ENCODE measurements at regions not wholly inside any gene's neighbourhood (a gene's known extent, or its start where the extent isn't known, plus 50 kb on each side); places are given as distances from the start of the nearest gene placed in this dataset.

GRCh38 chr3:66778777-66779176 is 219.3 kb upstream of the KBTBD8 start:
- ATAC-seq (no peak), DNase-seq (no peak)
- intact Hi-C loops (cut with DNase I) = no loop called here
- H3K9me3 ChIP-seq = peaks cover 0 to 5% (median 0%) of the 10 kb centered on the region in 12 donors
- H3K27me3 ChIP-seq = no peaks in the 10 kb centered on the region
- no peak overlapping the region for H3K4me3 ChIP-seq
- no peaks in the 10 kb centered on the region for H3K4me1 ChIP-seq
- no peaks in the 10 kb centered on the region for H3K36me3 ChIP-seq
- no peak for TF ChIP-seq CTCF (IDR thresholded peaks at IDR 0.05)
- no peak for TF ChIP-seq POLR2A (IDR thresholded peaks at IDR 0.05)
- no peak overlapping the region for H3K27ac ChIP-seq
- WGBS, 4 donors = 91 to 99% (median 93%) methylated on average over 3 of the region's 3 CpGs

- peaks cover 0 to 7% (median 0%) of the 10 kb centered on the region in 12 donors for H3K9me3 ChIP-seq
- WGBS, 4 donors = 86 to 91% (median 88%) methylated on average over 6 of the region's 6 CpGs
- H3K27me3 ChIP-seq = no peaks in the 10 kb centered on the region
- intact Hi-C loops (cut with DNase I) = no loop called here
- ATAC-seq = no peak
- no peaks in the 10 kb centered on the region for H3K36me3 ChIP-seq
- no peaks in the 10 kb centered on the region for H3K4me1 ChIP-seq
- no peak overlapping the region for H3K4me3 ChIP-seq
- H3K27ac ChIP-seq = no peak overlapping the region
- no peak for TF ChIP-seq POLR2A (IDR thresholded peaks at IDR 0.05)
- no peak for TF ChIP-seq CTCF (IDR thresholded peaks at IDR 0.05)
- DNase-seq = no peak
These were observed 212.8 kb upstream of the KBTBD8 start for GRCh38 chr3:66785191-66785909.

GRCh38 chr3:66789580-66790237 is 208.4 kb upstream of the KBTBD8 start:
- DNase-seq = no peak
- no peak for ATAC-seq
- TF ChIP-seq CTCF (IDR thresholded peaks at IDR 0.05) (no peak), POLR2A (IDR thresholded peaks at IDR 0.05) (no peak)
- 83 to 89% (median 88%) methylated on average over 5 of the region's 5 CpGs for WGBS, 4 donors
- intact Hi-C loops (cut with DNase I) = no loop called here
- H3K27ac ChIP-seq = no peak overlapping the region
- H3K4me1 ChIP-seq = no peaks in the 10 kb centered on the region
- H3K27me3 ChIP-seq = no peaks in the 10 kb centered on the region
- no peaks in the 10 kb centered on the region for H3K9me3 ChIP-seq
- H3K4me3 ChIP-seq = no peak overlapping the region
- H3K36me3 ChIP-seq = no peaks in the 10 kb centered on the region

- Histone ChIP-seq H3K9me3 (peaks cover 0 to 8% (median 0%) of the 10 kb centered on the region in 12 donors), H3K36me3 (no peaks in the 10 kb centered on the region), H3K4me1 (no peaks in the 10 kb centered on the region), H3K27ac (no peak overlapping the region), H3K27me3 (no peaks in the 10 kb centered on the region), H3K4me3 (no peak overlapping the region)
- intact Hi-C loops (cut with DNase I) = no loop called here
- DNase-seq = no peak
- no peak for TF ChIP-seq POLR2A (IDR thresholded peaks at IDR 0.05)
- TF ChIP-seq CTCF (IDR thresholded peaks at IDR 0.05) = no peak
- ATAC-seq = no peak
These were observed 206.0 kb upstream of the KBTBD8 start for GRCh38 chr3:66792086-66792485.

Data from heart left ventricle (tissue), 16 donors.